Activated CD4-positive, alpha-beta T cell treated with anti-CD3 and anti-CD28 coated beads for 36 hours (primary cell): ENCODE measurements at regions not wholly inside any gene's neighbourhood (a gene's known extent, or its start where the extent isn't known, plus 50 kb on each side); places are given as distances from the start of the nearest gene placed in this dataset.

Experiments used
- ATAC-seq: fragments of 200-7000 bp; cut with Tn5 transposase; one replicate; pipeline ENCODE4 v1.10.0; 2021; ENCODE audit warnings: mild to moderate bottlenecking, moderate library complexity
- CTCF ChIA-PET: fragments of 350-600 bp; sonication (Branson Sonifier 250); formaldehyde crosslinking; loops from one replicate; lab custom pipeline; 2021; ENCODE audit warnings: antibody characterized with exemption; lab: Charles Lee
- POLR2A ChIA-PET: fragments of 350-600 bp; sonication (Branson Sonifier 250); formaldehyde crosslinking; loops from one replicate; lab custom pipeline; 2021; ENCODE audit warnings: antibody characterized with exemption, inconsistent platforms; lab: Charles Lee
- DNase-seq: peaks from one replicate; pipeline ENCODE4 v3.0.0-alpha.2; 2020
- H3K27ac Mint-ChIP-seq: one replicate; pipeline ENCODE4 v1.8.0; 2021; ENCODE audit warnings: mixed read lengths
- H3K27me3 Mint-ChIP-seq: one replicate; pipeline ENCODE4 v1.8.0; 2021; ENCODE audit warnings: mixed read lengths
- H3K36me3 Mint-ChIP-seq: one replicate; pipeline ENCODE4 v1.8.0; 2021; ENCODE audit warnings: low read depth, mixed read lengths
- H3K4me1 Mint-ChIP-seq: one replicate; pipeline ENCODE4 v1.8.0; 2021; ENCODE audit warnings: mixed read lengths
- H3K4me3 Mint-ChIP-seq: one replicate; pipeline ENCODE4 v1.8.0; 2021; ENCODE audit warnings: mild to moderate bottlenecking, moderate library complexity, mixed read lengths
- H3K9me3 Mint-ChIP-seq: one replicate; pipeline ENCODE4 v1.8.0; 2021; ENCODE audit warnings: low read depth, mixed read lengths
- intact Hi-C, 2 experiments: fragments of 100-400 bp; cut with DNase I in 1 of 2; cut with micrococcal nuclease in 1 of 2; formaldehyde crosslinking; loops; one replicate each; pipeline versions ENCODE4 v1.14.2 to v1.15.1; 2022 to 2024; cut with DNase I, micrococcal nuclease

GRCh38 chr3:99172736-99173657 lies 271.5 kb upstream of the DCBLD2 start:
- ChIA-PET POLR2A (no interaction called here), CTCF (interaction anchor here (0.8 to 2.1 kb wide), 6 partner anchors 9 to 359 kb away, joined by 3 to 10 read pairs (median 6); no protein-coding TSS in a partner anchor)
- peak; percentile 61 for DNase-seq
- Mint-ChIP-seq H3K4me3 (no peak overlapping the region), H3K4me1 (no peaks in the 10 kb centered on the region), H3K27me3 (no peaks in the 10 kb centered on the region), H3K36me3 (no peaks in the 10 kb centered on the region), H3K9me3 (peaks cover under 1% of the 10 kb centered on the region), H3K27ac (no peak overlapping the region)
- ATAC-seq: peak; percentile 39
- intact Hi-C loops: loop anchor here (1.0 to 10.0 kb wide), 4 partner anchors 150 to 582 kb away; no protein-coding TSS in a partner anchor

- Mint-ChIP-seq H3K27me3 (no peaks in the 10 kb centered on the region), H3K27ac (no peak overlapping the region), H3K9me3 (no peaks in the 10 kb centered on the region), H3K4me3 (no peak overlapping the region), H3K36me3 (no peaks in the 10 kb centered on the region), H3K4me1 (no peaks in the 10 kb centered on the region)
- no peak for ATAC-seq
- intact Hi-C loops: loop anchor here (2.0 to 10.0 kb wide), 2 partner anchors 149 to 583 kb away; no protein-coding TSS in a partner anchor
- no peak for DNase-seq
- CTCF ChIA-PET: interaction anchor here (0.7 to 1.0 kb wide), 2 partner anchors 194 to 354 kb away, joined by 3 read pairs; no protein-coding TSS in a partner anchor
- POLR2A ChIA-PET: no interaction called here
Measured at GRCh38 chr3:99171800-99172199, 270.3 kb upstream of the DCBLD2 start.

GRCh38 chr3:99170867-99171517 lies 269.5 kb upstream of the DCBLD2 start:
- H3K4me1 Mint-ChIP-seq: no peaks in the 10 kb centered on the region
- H3K27ac Mint-ChIP-seq: no peak overlapping the region
- POLR2A ChIA-PET: no interaction called here
- no peaks in the 10 kb centered on the region for H3K9me3 Mint-ChIP-seq
- no peak overlapping the region for H3K4me3 Mint-ChIP-seq
- ATAC-seq: no peak
- intact Hi-C loops: loop anchor here in 1 of 2 experiments (10.0 kb wide), 1 partner anchor 584 kb away; no protein-coding TSS in a partner anchor
- no peak for DNase-seq
- CTCF ChIA-PET: interaction anchor here (0.7 to 1.0 kb wide), 2 partner anchors 195 to 353 kb away, joined by 3 read pairs; no protein-coding TSS in a partner anchor
- H3K27me3 Mint-ChIP-seq: no peaks in the 10 kb centered on the region
- H3K36me3 Mint-ChIP-seq: no peaks in the 10 kb centered on the region

GRCh38 chr3:99167071-99167470 lies 265.6 kb upstream of the DCBLD2 start:
- Mint-ChIP-seq H3K27ac (no peak overlapping the region), H3K4me3 (no peak overlapping the region), H3K27me3 (no peaks in the 10 kb centered on the region), H3K9me3 (no peaks in the 10 kb centered on the region), H3K4me1 (no peaks in the 10 kb centered on the region), H3K36me3 (no peaks in the 10 kb centered on the region)
- intact Hi-C loops: no loop called here
- CTCF ChIA-PET: no interaction called here
- no peak for ATAC-seq
- no peak for DNase-seq
- POLR2A ChIA-PET: no interaction called here

GRCh38 chr3:99163314-99163713 lies 261.8 kb upstream of the DCBLD2 start:
- ATAC-seq: no peak
- no peaks in the 10 kb centered on the region for H3K36me3 Mint-ChIP-seq

GRCh38 chr3:99159220-99159762 lies 257.8 kb upstream of the DCBLD2 start:
- POLR2A ChIA-PET: no interaction called here
- Mint-ChIP-seq H3K36me3 (no peaks in the 10 kb centered on the region), H3K27me3 (no peaks in the 10 kb centered on the region), H3K27ac (no peak overlapping the region), H3K4me3 (no peak overlapping the region), H3K4me1 (no peaks in the 10 kb centered on the region), H3K9me3 (peaks cover 18% of the 10 kb centered on the region)
- DNase-seq (no peak), ATAC-seq (no peak)
- CTCF ChIA-PET: no interaction called here
- intact Hi-C loops: no loop called here

More at GRCh38 chr3:99163314-99163713, 261.8 kb upstream of the DCBLD2 start:
- ChIA-PET CTCF (interaction anchor here (1.9 kb wide), 1 partner anchor 10 kb away, joined by 8 read pairs; no protein-coding TSS in a partner anchor), POLR2A (no interaction called here)
- H3K4me1 Mint-ChIP-seq: no peaks in the 10 kb centered on the region
- peaks cover 7% of the 10 kb centered on the region for H3K9me3 Mint-ChIP-seq
- DNase-seq: no peak
- H3K27me3 Mint-ChIP-seq: no peaks in the 10 kb centered on the region
- H3K4me3 Mint-ChIP-seq: no peak overlapping the region
- H3K27ac Mint-ChIP-seq: no peak overlapping the region
- intact Hi-C loops: no loop called here

GRCh38 chr3:99145031-99145430 lies 243.5 kb upstream of the DCBLD2 start:
- CTCF ChIA-PET: no interaction called here
- no peak overlapping the region for H3K27ac Mint-ChIP-seq
- no peak for DNase-seq
- POLR2A ChIA-PET: no interaction called here
- no peaks in the 10 kb centered on the region for H3K4me1 Mint-ChIP-seq
- no peak for ATAC-seq
- intact Hi-C loops: no loop called here
- no peaks in the 10 kb centered on the region for H3K36me3 Mint-ChIP-seq
- H3K4me3 Mint-ChIP-seq: no peak overlapping the region
- H3K9me3 Mint-ChIP-seq: peaks cover 2% of the 10 kb centered on the region
- peaks cover 2% of the 10 kb centered on the region for H3K27me3 Mint-ChIP-seq

GRCh38 chr3:99143493-99143892 lies 242.0 kb upstream of the DCBLD2 start:
- ATAC-seq (no peak), DNase-seq (no peak)

GRCh38 chr3:99134986-99135385 lies 233.5 kb upstream of the DCBLD2 start:
- Mint-ChIP-seq H3K4me1 (no peaks in the 10 kb centered on the region), H3K4me3 (no peak overlapping the region), H3K27ac (no peak overlapping the region), H3K27me3 (no peaks in the 10 kb centered on the region), H3K9me3 (peaks cover 7% of the 10 kb centered on the region), H3K36me3 (no peaks in the 10 kb centered on the region)
- no peak for DNase-seq
- intact Hi-C loops: no loop called here
- POLR2A ChIA-PET: no interaction called here
- ATAC-seq: no peak
- CTCF ChIA-PET: no interaction called here

More at GRCh38 chr3:99143493-99143892, 242.0 kb upstream of the DCBLD2 start:
- Mint-ChIP-seq H3K4me3 (no peak overlapping the region), H3K9me3 (peaks cover 2% of the 10 kb centered on the region), H3K27ac (no peak overlapping the region), H3K36me3 (no peaks in the 10 kb centered on the region), H3K27me3 (peaks cover 2% of the 10 kb centered on the region), H3K4me1 (no peaks in the 10 kb centered on the region)
- ChIA-PET POLR2A (no interaction called here), CTCF (no interaction called here)
- intact Hi-C loops: no loop called here

GRCh38 chr3:99131876-99132275 lies 230.4 kb upstream of the DCBLD2 start:
- ATAC-seq (no peak), DNase-seq (no peak)
- CTCF ChIA-PET: no interaction called here
- Mint-ChIP-seq H3K9me3 (peaks cover 5% of the 10 kb centered on the region), H3K27ac (no peak overlapping the region), H3K27me3 (no peaks in the 10 kb centered on the region), H3K36me3 (no peaks in the 10 kb centered on the region), H3K4me3 (no peak overlapping the region), H3K4me1 (no peaks in the 10 kb centered on the region)
- intact Hi-C loops: no loop called here
- POLR2A ChIA-PET: no interaction called here

GRCh38 chr3:99128725-99129505 lies 227.4 kb upstream of the DCBLD2 start:
- ATAC-seq: no peak
- Mint-ChIP-seq H3K4me1 (no peaks in the 10 kb centered on the region), H3K27me3 (no peaks in the 10 kb centered on the region), H3K36me3 (no peaks in the 10 kb centered on the region), H3K9me3 (peaks cover 4% of the 10 kb centered on the region), H3K27ac (no peak overlapping the region), H3K4me3 (no peak overlapping the region)
- intact Hi-C loops: no loop called here
- ChIA-PET POLR2A (no interaction called here), CTCF (interaction anchor here (0.6 kb wide), 1 partner anchor 533 kb away, joined by 3 read pairs; no protein-coding TSS in a partner anchor)
- no peak for DNase-seq
